ENCODE measurements at regions not wholly inside any gene's neighbourhood (a gene's known extent, or its start where the extent isn't known, plus 50 kb on each side); places are given as distances from the start of the nearest gene placed in this dataset.
A peak's percentile ranks its signal among the peaks of the same experiment; 100 is the strongest.
"Not testable (repeated sequence)": the region's sequence is repeated elsewhere in the genome, so short reads cannot be mapped to it uniquely, and the experiment has no call there.

GRCh38 chr5:44538797-44539601, 149.8 kb upstream of the FGF10 start:
- no peak for DNase-seq

GRCh38 chr5:44536650-44537260, 147.5 kb upstream of the FGF10 start:
- peak; percentile 20 for DNase-seq

GRCh38 chr5:44535621-44536020, 146.4 kb upstream of the FGF10 start:
- no peak for DNase-seq

- DNase-seq, result no peak
These were observed 143.8 kb upstream of the FGF10 start for GRCh38 chr5:44532981-44533380.

GRCh38 chr5:44531756-44532155, 142.5 kb upstream of the FGF10 start:
- DNase-seq, result not testable (repeated sequence)

GRCh38 chr5:44530783-44531182, 141.6 kb upstream of the FGF10 start:
- not testable (repeated sequence) for DNase-seq

GRCh38 chr5:44511596-44511995, 122.4 kb upstream of the FGF10 start:
- DNase-seq, result no peak

GRCh38 chr5:44506561-44506960, 117.3 kb upstream of the FGF10 start:
- no peak for DNase-seq

- DNase-seq, result no peak
These were observed 110.2 kb upstream of the FGF10 start for GRCh38 chr5:44499381-44499780.

- no peak for DNase-seq
These were observed 108.4 kb upstream of the FGF10 start for GRCh38 chr5:44497606-44498005.

GRCh38 chr5:44495280-44495679, 106.1 kb upstream of the FGF10 start:
- no peak for DNase-seq

- DNase-seq, result no peak
These were observed 100.5 kb upstream of the FGF10 start for GRCh38 chr5:44489759-44490158.

- DNase-seq, result no peak
These were observed 97.4 kb upstream of the FGF10 start for GRCh38 chr5:44486591-44486990.

GRCh38 chr5:44454002-44454401, 64.8 kb upstream of the FGF10 start:
- DNase-seq, result no peak

- no peak for DNase-seq
These were observed 57.2 kb upstream of the FGF10 start for GRCh38 chr5:44446399-44446798.

- DNase-seq, result no peak
These were observed 54.0 kb upstream of the FGF10 start for GRCh38 chr5:44443172-44443571.

GRCh38 chr5:44441460-44441859, 52.2 kb upstream of the FGF10 start:
- DNase-seq, result no peak

- DNase-seq, result no peak
These were observed 51.0 kb upstream of the FGF10 start for GRCh38 chr5:44440186-44440585.

All from NCI-H345 (cell line).